IPS-NIHi7 (cell line): ENCODE measurements at regions not wholly inside any gene's neighbourhood (a gene's known extent, or its start where the extent isn't known, plus 50 kb on each side); places are given as distances from the start of the nearest gene placed in this dataset.
"Not testable (repeated sequence)": the region's sequence is repeated elsewhere in the genome, so short reads cannot be mapped to it uniquely, and the experiment has no call there.

ENCODE experiments used
- DNase-seq: peaks from one replicate; pipeline ENCODE4 v3.0.0; 2012; ENCODE audit warnings: mixed read lengths; ENCODE audit errors: extremely low spot score

DNA sequence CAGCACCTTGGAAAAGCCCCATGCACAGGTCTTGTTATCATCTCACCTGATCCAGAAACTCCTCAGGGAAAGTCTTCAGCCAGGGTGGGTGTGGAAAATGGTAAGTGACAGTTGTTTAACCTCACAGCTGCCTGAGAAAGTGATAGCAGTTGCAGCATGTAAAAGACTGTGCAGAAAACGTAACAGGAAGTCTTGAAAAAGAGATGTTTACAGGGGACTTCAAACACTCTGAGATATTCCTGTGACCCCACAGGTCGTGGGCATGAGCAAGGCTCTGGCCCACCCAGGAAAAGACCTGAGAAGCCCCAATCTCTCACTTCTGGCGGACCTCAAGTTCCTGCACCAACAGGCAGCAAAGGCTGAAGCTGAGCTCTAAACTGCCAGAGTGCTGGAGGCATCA, 826.9 kb downstream of the UQCRFS1 start:
- no peak for DNase-seq

DNA sequence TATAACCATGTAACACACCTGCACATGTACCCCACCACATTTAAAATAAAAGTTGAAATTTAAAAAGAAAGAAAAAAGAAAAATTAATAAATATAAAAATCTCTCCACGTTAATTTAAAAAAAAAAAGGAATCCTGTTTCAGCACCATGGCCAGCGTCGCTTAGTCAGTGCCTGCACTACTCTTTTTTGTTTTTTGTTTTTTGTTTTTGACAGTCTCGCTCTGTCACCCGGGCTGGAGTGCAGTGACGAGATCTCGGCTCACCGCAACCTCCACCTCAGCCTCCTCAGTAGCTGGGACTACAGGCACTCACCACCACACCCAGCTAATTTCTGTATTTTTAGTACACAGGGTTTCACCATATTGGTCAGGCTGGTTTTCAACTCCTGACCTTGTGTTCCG, 835.9 kb downstream of the UQCRFS1 start:
- no peak for DNase-seq

DNA sequence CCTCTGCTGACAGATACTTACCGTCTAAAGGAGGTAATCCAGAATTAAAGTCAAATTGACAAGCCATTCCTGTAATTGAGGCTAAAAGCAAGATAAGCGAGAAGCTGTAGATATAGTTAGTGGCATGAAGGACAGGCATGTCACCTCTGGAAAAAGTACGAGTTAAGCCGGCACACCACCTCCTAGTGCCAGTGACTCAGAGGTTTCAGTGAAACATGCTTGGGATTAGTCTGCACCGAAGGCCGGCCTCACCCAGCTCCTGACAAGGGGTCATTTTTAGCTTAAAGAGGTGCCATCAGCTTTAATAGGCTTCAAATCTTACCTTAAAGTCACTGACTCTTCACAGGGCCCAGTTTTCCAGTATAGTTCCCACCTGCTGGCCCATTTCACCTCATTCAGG, 838.0 kb downstream of the UQCRFS1 start:
- DNase-seq: no peak

DNA sequence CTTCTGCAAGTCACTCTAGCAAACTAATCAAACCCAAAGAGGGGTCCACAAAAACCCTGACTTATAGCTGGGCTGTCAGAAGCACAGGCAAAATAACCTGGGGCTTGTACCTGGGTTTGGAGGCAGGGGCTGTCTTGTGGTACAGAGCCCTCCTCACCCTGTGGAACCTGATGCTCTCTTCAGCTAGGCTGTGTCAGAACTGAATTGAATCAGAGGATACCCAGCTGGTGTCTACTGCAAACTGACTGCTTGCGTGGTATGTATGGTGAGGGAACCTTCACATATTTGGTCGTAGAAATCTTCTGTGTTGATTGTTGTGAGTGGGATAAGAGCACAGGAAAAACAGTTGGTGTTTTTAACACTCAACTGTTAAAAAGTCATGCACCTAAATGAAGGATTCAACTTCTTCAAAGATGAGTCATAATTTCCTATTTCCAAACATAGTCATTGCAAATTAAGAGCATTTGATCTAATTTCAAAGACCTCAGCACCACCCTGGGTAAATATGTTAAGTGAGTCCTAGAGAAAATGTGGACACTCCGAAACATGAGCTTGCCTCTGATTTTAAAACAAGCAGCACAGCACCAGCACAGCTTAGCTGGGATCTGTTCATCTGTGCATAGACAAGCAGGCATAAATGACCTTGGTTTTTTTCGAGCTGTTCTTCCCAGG, 840.2 kb downstream of the UQCRFS1 start:
- DNase-seq: no peak

DNA sequence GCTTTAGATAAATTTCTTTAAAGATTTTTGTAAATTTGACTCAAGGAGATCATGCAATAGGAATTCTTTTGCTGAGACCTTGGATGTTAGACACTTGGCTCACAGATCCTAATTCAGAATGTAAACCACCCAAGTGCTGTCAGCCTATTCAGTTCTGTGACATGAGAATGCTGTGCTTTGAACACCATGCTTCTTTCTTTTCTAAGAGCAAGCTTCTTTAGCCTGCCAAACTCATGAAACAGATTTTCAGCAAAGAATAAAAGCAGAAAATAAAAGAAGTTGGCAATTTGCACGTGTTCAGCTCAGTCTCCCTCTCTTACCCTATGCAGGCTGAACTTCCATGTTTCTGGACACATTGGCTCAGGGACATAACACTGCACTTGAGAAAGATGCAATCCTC, 845.8 kb downstream of the UQCRFS1 start:
- no peak for DNase-seq

DNA sequence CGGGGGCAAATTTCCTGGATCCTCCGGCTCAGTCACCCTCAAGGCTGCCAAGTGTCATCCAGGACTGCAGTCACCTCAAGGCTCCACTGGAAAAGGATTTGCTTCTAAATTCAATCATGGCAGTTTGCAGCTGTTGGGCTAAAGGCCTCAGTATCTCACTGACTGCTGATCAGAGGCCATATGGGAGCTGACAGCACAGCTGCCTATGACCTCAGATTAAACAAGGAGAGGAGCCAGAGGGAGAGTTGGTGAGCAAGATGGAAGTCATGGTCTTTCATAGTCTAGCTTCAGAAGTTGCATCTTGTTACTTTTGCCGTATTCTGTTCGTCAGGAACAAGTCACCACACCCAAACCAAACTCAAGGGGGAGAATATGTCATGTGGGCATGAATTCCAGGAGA, 849.7 kb downstream of the UQCRFS1 start:
- DNase-seq: no peak

DNA sequence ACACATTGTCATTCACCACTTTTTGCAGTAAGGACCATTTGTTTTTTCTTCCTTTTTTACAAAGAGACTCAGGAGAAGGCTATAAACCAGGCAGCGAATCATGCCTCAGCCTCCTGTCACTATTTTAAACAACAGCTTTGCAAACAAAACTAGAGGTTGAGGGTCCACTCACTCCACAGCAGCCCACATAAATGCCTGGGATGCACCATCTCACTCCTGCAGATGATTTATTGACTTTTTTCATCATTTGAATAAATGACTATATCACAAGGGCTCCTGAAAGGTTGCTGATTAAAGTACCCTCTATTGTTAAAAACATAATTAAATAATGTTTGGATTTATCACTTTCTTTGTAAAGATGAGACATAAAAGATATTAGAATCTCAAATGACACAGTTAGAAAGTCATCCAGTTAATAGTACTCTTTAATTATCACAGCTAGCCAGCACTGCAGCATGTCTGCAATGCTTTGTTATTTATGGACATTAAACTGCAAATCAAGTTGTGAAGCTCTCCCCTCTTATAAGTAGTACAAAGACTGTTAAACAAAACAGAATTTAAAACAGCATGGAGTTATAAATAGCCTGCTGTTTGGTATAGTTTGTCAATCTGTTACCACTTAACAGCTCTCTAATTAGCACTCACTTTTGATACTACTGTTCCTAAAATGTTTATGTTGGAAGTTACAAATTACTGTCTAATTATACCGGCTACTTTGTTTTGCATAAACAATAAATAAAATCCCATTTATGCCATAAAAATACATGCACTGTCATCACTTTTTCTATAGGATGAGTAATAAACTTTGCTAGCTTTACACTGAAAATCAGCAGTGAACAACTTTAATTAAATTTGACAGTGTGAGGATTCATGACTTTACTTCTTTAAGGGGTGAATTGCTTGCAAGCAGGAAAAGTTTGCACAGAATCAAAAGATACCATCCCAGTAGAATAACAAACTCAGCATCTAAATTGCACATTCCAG, 853.2 kb downstream of the UQCRFS1 start:
- DNase-seq: no peak

DNA sequence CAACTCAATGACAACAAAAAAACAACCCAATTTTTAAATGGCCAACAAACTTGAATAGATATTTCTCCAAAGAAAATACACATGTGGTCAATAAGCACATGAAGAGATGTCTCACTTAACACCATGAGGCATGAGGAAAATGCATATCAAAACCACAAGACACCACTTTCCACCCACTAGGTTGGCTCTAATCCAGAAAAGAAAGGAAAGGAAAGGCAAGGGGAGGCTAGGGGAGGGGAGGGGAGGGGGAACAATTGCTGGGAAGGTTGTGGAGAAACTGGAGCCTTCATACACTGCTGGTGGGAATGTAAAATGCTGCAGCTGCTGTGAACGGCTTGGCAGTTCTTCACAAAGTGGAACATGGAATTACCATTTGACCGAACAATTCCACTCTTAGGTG, 854.3 kb downstream of the UQCRFS1 start:
- no peak for DNase-seq

DNA sequence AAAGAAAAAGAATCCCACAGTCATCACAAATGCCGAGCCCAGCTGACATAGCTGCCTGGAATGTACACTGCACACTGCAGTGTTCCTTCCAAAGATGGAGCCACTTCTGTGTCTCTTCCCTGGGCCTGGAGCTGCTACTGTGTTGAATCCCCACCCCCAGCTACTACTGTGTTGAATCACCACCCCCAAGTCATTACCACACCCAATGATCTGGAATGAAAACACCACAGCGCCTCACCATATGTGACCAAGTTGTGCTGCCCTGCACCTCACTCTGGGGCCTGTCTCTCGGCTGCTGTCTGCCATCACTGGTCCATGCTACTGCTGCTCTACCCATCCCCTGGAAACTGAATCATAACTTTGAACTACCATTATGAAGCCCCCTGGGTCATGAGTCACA, 861.2 kb downstream of the UQCRFS1 start:
- DNase-seq: no peak

DNA sequence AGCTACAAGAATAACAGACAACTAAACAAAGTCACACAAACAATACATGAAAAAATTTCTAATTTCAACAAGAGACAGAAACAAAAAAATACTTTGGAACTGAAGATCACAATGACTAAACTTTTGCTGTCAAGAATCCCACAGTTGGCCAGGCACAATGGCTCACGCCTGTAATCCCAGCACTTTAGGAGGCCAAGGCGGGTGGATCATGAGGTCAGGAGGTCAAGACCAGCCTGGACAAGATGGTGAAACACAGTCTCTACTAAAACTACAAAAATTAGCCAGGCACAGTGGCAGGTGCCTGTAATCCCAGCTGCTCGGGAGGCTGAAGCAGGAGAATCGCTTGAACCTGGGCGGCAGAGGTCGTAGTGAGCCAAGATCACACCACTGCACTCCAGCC, 861.6 kb downstream of the UQCRFS1 start:
- DNase-seq: not testable (repeated sequence)

DNA sequence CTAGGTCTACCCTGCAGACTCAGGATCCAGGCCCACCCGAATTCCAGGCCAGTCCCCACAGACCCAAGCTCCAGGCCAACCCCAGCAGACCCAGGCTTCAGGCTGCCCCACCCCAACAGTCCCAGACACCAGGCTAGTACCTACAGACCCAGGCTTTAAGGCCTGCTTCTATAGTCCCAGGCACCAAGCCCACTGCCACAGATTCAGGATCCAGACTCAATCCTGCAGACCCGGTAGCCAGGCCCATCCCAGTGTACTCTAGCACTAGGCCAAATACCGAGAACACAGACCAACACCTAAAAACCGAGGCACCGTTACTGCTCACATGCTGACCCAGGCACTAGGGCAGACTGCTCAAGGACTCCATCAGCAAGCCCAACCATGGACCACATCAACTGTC, 862.3 kb downstream of the UQCRFS1 start:
- DNase-seq: no peak

DNA sequence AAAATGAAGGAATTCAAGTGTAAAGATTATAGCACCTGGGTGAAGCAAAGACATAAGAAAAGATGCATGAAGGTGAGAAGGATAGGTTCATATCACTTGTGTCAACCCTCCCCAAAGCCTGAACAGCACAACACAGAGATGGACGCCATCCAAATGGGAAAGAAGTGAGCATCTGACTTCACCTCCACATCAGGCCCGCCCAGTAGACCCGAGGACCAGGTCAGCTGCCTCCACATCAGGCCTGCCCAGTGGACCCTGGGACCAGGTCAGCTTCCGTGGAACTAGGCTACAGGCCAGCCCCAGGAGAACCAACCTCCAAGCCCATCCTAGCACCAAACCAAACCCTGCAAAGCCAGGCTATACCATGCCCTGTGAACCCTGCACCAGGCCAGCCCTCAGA, 862.9 kb downstream of the UQCRFS1 start:
- no peak for DNase-seq

DNA sequence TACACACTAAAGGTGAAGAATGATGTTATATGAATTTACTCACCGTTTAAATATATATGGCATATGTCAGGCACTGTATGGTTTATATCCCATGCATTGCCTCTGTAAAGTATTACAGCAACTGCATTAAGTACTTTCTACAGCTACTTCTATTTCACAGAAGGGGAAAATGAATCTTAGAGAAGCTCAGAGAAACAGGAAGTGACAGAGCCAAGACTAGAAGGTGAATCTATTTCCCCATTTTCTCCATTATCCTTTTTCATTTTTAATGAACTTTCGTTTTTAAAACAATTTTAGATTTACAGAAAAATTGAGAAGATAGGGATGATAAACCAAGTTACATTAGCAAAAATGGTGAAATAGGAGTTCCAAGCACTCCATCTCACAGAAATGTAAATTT, 863.3 kb downstream of the UQCRFS1 start:
- no peak for DNase-seq

DNA sequence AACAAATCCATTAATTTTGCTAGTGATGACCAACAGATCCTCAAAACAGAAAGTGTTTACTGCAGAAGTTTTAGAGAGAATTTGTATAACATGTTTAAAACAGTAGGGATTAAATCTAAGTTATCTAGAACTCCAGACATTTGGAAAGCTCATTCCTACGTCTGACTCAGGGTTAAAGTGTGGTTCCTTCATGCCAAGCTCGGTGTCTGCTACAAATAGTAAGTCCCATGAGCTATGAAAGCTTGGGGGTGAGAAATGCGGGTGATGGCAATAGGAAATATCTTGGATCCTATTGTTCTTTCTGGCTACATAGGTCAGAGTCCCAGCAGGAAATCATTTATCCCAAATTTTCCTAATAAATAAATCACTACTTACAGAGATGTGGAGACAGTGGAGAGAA, 867.1 kb downstream of the UQCRFS1 start:
- DNase-seq: no peak

DNA sequence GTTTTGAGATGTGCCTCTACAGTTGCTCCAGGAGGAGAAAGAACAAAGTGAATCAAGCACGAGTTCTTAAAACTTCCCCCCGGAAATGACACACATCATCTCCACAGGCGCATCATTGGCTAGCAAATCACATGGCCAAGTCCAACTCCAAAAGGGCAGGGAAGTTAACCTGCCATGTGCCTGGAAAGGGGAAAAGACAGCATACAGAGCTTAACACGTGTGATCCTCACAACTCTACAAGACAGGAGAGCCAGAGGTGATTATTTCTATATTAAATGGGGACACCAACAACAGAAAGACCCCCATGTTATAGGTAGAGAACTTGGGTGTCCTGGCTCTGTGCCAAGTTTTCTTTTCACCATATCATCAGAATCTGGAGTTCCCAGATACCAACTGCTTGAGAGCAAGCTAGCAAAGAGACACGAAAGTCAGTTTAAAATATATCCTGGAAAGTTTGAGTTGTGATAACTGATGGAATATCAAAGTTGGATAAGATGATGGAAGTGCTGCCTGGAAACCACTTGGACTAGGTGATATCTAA, 871.1 kb downstream of the UQCRFS1 start:
- no peak for DNase-seq

DNA sequence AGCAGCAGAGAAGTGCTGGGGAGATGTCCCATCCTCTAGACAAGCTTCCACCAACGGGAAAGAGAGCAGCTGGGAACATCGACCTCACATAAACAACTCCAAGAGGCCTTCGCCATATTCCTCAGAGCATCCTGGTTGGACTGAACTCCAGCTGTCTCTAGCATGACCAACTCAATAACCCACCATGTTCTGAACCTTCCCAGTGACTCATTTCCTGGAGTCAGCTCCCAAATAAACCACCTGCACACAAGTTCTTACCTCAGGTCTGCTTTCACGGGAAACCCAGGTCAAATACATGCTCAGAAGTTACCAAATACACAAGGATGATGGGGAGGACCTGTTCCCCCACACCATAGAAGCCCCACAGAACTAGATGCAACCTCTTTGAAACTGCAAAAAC, 878.5 kb downstream of the UQCRFS1 start:
- no peak for DNase-seq

DNA sequence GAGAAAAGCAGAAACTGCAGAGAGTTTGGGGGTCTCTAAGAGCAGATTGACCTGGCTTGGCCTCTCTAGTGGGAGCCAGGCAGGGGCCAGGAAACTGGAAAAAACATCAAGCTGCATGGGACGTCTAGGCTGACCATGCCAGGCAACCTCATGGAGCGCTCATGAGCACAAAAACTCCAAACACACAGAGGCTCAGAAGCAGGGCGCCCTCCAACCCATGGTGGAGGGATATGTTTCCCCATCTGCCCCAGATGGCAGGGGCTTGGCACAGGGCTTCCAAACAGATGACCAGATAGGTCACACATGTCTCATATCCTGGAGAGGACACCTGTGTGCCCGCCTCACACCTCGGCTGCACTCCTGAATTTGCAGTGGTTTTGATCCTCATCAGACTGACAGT, 879.0 kb downstream of the UQCRFS1 start:
- DNase-seq: no peak

DNA sequence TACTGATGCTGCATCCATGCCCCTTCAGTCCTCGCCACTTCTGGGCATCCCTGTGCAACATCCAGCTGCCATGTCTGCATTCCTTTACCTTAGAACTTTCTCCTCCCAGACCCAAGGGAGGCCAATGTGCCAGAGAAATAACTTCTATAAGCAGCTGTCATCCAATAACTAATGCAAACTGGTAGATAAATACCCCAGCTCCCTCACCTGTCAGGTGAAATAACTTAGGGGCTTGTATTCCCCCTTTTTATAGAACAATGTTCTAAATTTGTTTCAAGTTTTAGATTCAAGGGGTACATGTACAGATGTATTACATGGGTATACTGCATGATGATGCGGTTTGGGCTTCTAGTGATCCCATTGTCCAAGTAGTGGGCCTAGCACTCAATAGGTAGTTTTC, 880.1 kb downstream of the UQCRFS1 start:
- DNase-seq: no peak

DNA sequence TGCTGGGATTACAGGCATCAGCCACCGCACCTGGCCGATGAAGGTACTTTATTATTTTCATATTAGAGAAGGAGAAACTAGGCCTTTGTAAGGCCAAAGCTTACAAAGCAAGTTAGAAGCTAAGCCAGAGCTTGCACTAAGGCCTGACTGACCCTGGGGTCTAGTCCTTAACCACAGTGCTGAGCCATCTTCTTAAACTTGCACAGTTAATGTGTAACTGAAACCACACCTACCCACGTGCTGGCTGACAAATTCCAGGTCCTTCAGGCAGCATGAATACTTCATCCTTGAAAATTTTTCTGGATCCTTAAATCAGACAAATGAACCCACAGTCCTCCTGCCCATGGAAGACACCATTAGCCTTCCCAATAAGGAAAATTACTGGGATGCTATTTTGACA, 880.6 kb downstream of the UQCRFS1 start:
- no peak for DNase-seq

DNA sequence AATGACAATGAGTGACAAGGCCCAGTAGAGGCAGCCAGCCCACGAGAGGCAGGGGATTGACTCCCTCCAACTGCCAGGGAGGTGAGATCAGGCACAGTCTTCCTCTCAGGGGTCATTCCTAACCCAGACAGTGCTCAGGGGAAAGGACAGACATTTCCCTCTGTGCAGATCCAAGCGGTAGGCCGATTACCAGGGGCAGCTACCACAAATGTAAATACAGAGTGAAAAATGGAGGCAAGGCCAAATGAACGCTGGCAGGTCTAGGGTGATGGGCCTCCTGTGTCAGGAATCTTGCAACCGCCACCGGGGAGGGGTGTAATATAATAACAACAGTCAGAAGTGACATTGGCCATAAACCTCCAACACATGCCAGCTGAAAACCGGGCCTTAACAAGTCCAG, 881.4 kb downstream of the UQCRFS1 start:
- DNase-seq: no peak

DNA sequence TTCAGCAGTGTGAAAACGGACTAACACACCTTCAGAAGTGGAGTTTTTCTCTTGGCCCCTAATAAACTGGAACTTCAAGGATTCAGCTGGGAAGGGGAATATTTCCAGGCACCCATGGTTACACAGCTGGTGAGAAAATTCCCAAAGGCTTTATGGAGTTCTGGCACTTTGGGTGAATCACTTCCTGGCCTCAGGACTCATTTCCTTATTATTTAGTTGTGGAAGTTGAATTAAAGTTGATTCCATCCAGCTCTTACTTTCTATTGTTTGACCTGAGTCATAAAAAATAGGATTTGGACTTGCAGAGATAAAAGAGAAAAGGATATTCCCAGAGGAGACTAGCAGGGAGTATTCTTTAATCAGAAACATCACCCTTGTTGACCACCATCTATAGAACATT, 882.1 kb downstream of the UQCRFS1 start:
- no peak for DNase-seq

DNA sequence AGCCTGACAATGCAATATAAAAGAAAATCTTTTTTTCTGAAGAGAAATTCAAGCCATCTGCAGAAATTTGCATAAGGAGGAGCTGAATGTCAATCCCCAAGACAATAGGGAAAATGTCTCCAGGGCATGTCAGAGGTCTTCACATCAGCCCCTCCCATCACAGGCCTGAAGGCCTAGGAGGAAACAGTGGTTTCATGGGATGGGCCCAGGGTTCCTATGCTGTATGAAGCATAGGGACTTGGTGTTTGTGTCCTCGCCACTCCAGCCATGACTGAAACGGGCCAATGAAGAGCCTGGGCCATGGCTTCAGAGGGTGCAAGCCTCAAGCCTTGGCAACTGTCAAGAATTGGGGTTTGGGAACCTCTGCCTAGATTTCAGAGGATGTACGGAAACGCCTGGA, 883.5 kb downstream of the UQCRFS1 start:
- no peak for DNase-seq

DNA sequence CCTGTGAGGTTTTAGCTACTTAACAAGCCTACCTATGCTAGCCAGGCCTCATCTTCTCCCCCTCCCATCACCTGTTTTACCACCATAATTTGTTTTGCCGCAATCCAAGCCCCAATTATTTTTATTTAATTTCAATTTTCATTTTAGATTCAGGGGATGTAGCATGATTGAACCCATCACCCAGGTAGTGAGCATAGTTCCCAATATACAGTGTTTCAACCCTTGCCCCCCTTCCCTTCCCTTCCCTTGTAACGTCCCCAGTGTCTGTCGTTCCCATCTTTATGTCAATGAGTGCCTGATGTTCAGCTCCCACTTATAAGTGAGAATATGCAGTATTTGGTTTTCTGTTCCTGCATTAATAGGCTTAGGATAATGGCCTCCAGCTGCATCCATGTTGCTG, 885.0 kb downstream of the UQCRFS1 start:
- no peak for DNase-seq
